ENCODE measurements at regions not wholly inside any gene's neighbourhood (a gene's known extent, or its start where the extent isn't known, plus 50 kb on each side); places are given as distances from the start of the nearest gene placed in this dataset.

DNA sequence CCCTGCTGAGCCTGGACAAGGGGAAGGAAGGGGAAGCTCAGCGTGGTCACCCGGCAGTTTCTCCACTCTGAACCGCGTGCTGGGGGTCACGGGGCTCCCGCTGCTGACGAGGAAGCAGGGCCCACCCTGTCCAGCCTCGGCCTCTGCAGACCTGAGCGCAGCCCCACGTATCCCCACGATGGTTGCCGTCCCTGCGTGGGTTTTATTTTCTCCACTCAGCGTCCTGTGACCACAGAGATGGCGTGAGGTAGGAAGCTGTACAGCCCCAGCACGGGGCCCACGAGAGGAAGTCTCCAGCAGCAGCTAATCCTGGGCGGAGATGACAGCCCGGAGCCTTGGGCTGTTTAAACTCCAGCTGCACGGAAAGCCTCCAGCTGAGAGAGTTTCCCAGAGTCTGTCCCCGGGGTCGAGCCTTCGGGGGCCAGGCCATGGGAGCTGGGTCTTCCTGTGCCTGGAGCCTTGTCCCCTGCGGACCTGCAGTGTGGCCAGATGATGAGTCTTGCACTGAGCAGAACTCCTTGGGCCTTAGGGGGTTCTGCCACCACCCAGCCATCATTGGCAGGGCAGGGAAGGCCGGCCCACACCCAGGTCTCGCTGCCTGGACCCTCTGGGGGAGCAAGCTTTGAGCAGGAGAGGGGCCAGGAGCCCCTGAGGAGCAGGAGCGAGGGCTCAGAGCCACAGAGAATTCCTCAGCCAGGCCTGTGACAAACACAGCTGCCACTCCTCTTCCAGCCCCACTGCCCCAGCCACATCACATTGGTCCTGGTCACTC, 72.8 kb upstream of the FAM20C start:
- CTCF ChIA-PET (ENCODE audit: partially characterized antibody) = interaction anchor here (0.8 to 2.9 kb wide), 15 partner anchors 10 to 98 kb away, joined by 3 to 16 read pairs (median 6); no protein-coding TSS in a partner anchor
- peak overlapping the region; percentile 89; the same call in 1 of the 2 replicates for H2BK12ac ChIP-seq (ENCODE audit: low read depth, low read length)
- no peak for TF ChIP-seq GABPA (IDR thresholded peaks at IDR 0.05; ENCODE audit: borderline replicate concordance, insufficient read depth, low read length)
- no peak for TF ChIP-seq YY1 (IDR thresholded peaks at IDR 0.05; ENCODE audit: low read depth, low read length)
- no peak for TF ChIP-seq TAF1 (IDR thresholded peaks at IDR 0.05; ENCODE audit: low read depth, low read length)
- no peak for TF ChIP-seq GTF2F1 (IDR thresholded peaks at IDR 0.05; ENCODE audit: borderline replicate concordance, low read depth, low read length)
- TF ChIP-seq CHD2 (IDR thresholded peaks at IDR 0.05; ENCODE audit: low read length) = no peak
- TF ChIP-seq POLR2A (IDR thresholded peaks at IDR 0.05; ENCODE audit: control extremely low read depth in 1 of 2, low read depth in 2 of 2, low read length in 2 of 2) = no peak
- no peak for TF ChIP-seq JUN (IDR thresholded peaks at IDR 0.05; ENCODE audit: low read depth, low read length)
- TF ChIP-seq, protein P1, sequence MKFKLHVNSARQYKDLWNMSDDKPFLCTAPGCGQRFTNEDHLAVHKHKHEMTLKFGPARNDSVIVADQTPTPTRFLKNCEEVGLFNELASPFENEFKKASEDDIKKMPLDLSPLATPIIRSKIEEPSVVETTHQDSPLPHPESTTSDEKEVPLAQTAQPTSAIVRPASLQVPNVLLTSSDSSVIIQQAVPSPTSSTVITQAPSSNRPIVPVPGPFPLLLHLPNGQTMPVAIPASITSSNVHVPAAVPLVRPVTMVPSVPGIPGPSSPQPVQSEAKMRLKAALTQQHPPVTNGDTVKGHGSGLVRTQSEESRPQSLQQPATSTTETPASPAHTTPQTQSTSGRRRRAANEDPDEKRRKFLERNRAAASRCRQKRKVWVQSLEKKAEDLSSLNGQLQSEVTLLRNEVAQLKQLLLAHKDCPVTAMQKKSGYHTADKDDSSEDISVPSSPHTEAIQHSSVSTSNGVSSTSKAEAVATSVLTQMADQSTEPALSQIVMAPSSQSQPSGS (IDR thresholded peaks at IDR 0.05; ENCODE audit: low read length) = no peak
- no peak for TF ChIP-seq SUZ12 (IDR thresholded peaks at IDR 0.05; ENCODE audit: low read length)
- no peak for TF ChIP-seq RNF2 (IDR thresholded peaks at IDR 0.05; ENCODE audit: borderline replicate concordance, low read depth, low read length, missing control alignments, poor library complexity, severe bottlenecking)

More for the DNA sequence above, 72.8 kb upstream of the FAM20C start:
- no peak overlapping the region for H3K23ac ChIP-seq (ENCODE audit: insufficient read length)
- H3K4me1 ChIP-seq (replicated peaks in 1 of 4; ENCODE audit: control insufficient read depth in 3 of 4, insufficient read depth in 4 of 4, low read length in 3 of 4) = peaks cover 3 to 32% (median 17%) of the 10 kb centered on the region in 4 experiments
- H3K4me2 ChIP-seq (ENCODE audit: insufficient read depth in 1 of 2, low read depth in 2 of 2, low read length in 2 of 2) = peak overlapping the region in 1 of 2 experiments; percentile 78; a peak in 1 of 4 replicates
- H3K36me3 ChIP-seq (ENCODE audit: control insufficient read depth in 2 of 4, insufficient read depth in 4 of 4, low read length in 3 of 4) = no peaks in the 10 kb centered on the region
- H3K18ac ChIP-seq (ENCODE audit: extremely low read depth, low read length) = peak overlapping the region; percentile 86
- no peak overlapping the region for H3K27ac ChIP-seq (ENCODE audit: low read depth, low read length)
- H2BK5ac ChIP-seq (ENCODE audit: low read depth, low read length) = peak overlapping the region; percentile 72; the same call in 1 of the 2 replicates
- peak overlapping the region; percentile 48; the same call in 1 of the 2 replicates for H2AK5ac ChIP-seq (ENCODE audit: low read depth, low read length)
- no peak overlapping the region for H3K14ac ChIP-seq (ENCODE audit: insufficient read length)
- H2AFZ ChIP-seq (ENCODE audit: low read length) = no peak overlapping the region
- FAIRE-seq = no peak
- H3K27me3 ChIP-seq (replicated peaks in 1 of 4; ENCODE audit: control insufficient read depth in 3 of 4, extremely low read depth in 1 of 4, insufficient read depth in 3 of 4, low read length in 3 of 4) = peaks cover 0 to 6% (median under 1%) of the 10 kb centered on the region in 4 experiments; a peak in 3 of 7 replicates
- POLR2A ChIA-PET (ENCODE audit: partially characterized antibody) = interaction anchor here (0.6 to 2.8 kb wide), 10 partner anchors 9 to 345 kb away, joined by 3 to 16 read pairs (median 4); no protein-coding TSS in a partner anchor
- H3K4me3 ChIP-seq (ENCODE audit: extremely low read depth in 1 of 4, insufficient read depth in 2 of 4, low read depth in 3 of 4, low read length in 4 of 4) = no peak overlapping the region
- H4K20me1 ChIP-seq (replicated peaks in 1 of 2; ENCODE audit: control insufficient read depth in 1 of 2, insufficient read depth in 2 of 2, low read length in 2 of 2) = no peaks in the 10 kb centered on the region
- H3K79me2 ChIP-seq (ENCODE audit: control insufficient read depth in 1 of 2, insufficient read depth in 2 of 2, low read length in 2 of 2) = no peaks in the 10 kb centered on the region
- no peaks in the 10 kb centered on the region for H3K79me1 ChIP-seq (ENCODE audit: low read depth, low read length)
- no peak overlapping the region for H3K4ac ChIP-seq (replicated peaks; ENCODE audit: insufficient read length, low read depth, low read length)
- WGBS, 2 experiments (ENCODE audit: extremely low coverage in 1 of 2, insufficient coverage in 1 of 2, insufficient read length in 1 of 2, insufficient replicate concordance in 2 of 2, low coverage in 1 of 2, low lambda C conversion rate in 2 of 2, missing lambda C conversion rate in 1 of 2) = 84% methylated on average over 25 of the region's 27 CpGs; no CpG with 5 or more reads in 1 of the 2 experiments
- H2BK20ac ChIP-seq (ENCODE audit: low read length) = peak overlapping the region; percentile 93
- H2BK120ac ChIP-seq (replicated peaks; ENCODE audit: low read depth, low read length) = no peak overlapping the region
- no peak for DNase-seq (ENCODE audit: low read depth in 1 of 2, low spot score in 2 of 2)
- no peak overlapping the region for H4K5ac ChIP-seq (ENCODE audit: insufficient read length, low read depth, low read length)
- H3K23me2 ChIP-seq (ENCODE audit: low read depth, low read length) = peaks cover 6% of the 10 kb centered on the region; the same call in 1 of the 2 replicates
- peak overlapping the region; percentile 88; the same call in 1 of the 2 replicates for H2BK15ac ChIP-seq (ENCODE audit: low read length)
- H4K91ac ChIP-seq (replicated peaks; ENCODE audit: insufficient read length, low read length) = peak overlapping the region; percentile 92
- H3K56ac ChIP-seq (replicated peaks; ENCODE audit: insufficient read length, low read depth, low read length) = no peak overlapping the region
- H4K8ac ChIP-seq (ENCODE audit: extremely low read depth, insufficient read depth, low read length) = no peak overlapping the region; the same call in 1 of the 2 replicates
- no peaks in the 10 kb centered on the region; a peak in 1 of 4 replicates for H3K9me3 ChIP-seq (ENCODE audit: insufficient read depth in 2 of 2, low read depth in 1 of 2, low read length in 1 of 2)
- H3K9ac ChIP-seq (replicated peaks in 1 of 4; ENCODE audit: extremely low read depth in 1 of 4, low read depth in 3 of 4, low read length in 3 of 4) = no peak overlapping the region

Data from H1 (cell line).